GM18861 (cell line): ENCODE measurements at regions not wholly inside any gene's neighbourhood (a gene's known extent, or its start where the extent isn't known, plus 50 kb on each side); places are given as distances from the start of the nearest gene placed in this dataset.

Experiments
- ATAC-seq: cut with Tn5 transposase; IDR thresholded peaks from one replicate; pipeline ENCODE4 v1.9.1; 2021; ENCODE audit not compliant: unreplicated experiment

GRCh38 chr5:168006456-168007130, 284.9 kb upstream of the WWC1 start:
- no peak for ATAC-seq

DNA sequence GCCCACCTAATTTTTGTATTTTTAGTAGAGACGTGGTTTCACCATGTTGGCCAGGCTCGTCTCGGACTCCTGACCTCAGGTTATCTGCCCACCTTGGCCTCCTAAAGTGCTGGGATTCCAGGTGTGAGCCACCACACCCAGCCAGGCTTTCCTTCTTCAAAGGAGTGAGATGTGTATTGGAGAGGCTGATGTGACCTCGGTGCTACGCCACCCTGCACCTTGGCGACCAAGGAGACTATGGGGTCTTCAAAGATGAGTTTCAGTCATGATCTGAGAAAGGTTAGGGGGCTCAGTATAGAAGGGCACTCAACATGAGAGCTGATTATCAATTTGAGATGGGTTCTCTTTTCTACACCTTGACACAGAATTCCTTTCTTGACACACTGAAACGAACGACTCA, 284.2 kb upstream of the WWC1 start:
- ATAC-seq: no peak

DNA sequence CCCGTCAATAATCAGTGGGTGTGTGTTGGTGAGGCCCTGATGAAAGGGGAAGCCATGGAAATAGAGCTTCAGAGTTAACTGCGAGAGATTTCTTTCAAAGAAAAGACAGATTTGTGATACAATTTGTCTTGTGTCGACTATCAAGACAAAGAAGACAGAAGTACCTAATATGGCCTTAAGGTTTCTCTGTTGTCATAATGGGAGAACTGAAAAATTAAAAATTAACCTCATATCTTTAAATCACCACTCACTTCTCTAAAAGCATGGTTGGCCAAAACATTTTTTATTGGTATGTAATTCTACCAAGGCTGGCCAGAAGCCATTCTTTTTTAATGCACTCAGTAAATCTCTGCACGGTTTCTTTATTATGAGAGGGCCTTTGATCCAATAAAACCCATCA, 282.9 kb upstream of the WWC1 start:
- no peak for ATAC-seq

DNA sequence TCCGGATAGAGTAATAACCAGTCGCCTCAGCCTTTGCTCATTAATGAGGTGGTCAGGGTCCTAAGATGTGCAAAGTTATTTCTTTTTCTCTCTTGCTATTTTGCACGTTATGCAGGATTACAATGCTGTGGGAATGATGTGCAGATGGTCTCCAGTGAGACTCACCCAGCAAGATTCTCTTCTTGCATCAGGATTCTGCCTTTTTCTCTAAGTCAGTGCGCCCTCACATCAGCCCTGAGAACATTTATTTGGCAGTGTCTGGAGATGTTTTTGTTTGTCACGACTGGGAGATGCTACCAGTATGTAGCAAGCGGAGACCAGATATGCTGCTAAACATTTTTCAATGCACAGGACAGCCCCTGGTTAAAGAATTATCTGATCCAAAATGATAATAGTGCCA, 280.3 kb upstream of the WWC1 start:
- no peak for ATAC-seq

- no peak for ATAC-seq
Observed at GRCh38 chr5:168012006-168012405, 279.4 kb upstream of the WWC1 start.

GRCh38 chr5:168013546-168013945, 277.9 kb upstream of the WWC1 start:
- no peak for ATAC-seq

GRCh38 chr5:168014433-168015123, 276.9 kb upstream of the WWC1 start:
- ATAC-seq: no peak

DNA sequence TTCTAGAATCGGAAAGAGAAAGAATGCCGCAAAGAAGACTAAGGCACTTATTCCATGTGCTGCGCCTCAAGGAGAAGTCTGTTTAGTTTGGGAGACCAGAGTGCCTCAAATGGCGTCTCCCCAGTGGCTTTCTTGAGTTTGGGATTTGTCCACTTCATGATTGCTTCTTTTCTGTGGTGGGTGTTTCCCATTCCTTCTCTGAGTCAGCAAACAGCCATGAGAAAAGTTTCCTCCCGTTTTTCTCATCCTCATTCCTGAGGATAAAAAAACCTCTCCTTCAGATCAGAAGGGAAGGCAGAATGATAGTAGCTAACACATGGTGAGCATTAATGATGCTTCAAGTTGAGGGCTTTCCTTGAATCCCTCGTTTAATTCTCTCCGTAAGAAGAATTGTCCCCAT, 275.9 kb upstream of the WWC1 start:
- ATAC-seq: no peak

- ATAC-seq: no peak
Observed at GRCh38 chr5:168017313-168017712, 274.1 kb upstream of the WWC1 start.

DNA sequence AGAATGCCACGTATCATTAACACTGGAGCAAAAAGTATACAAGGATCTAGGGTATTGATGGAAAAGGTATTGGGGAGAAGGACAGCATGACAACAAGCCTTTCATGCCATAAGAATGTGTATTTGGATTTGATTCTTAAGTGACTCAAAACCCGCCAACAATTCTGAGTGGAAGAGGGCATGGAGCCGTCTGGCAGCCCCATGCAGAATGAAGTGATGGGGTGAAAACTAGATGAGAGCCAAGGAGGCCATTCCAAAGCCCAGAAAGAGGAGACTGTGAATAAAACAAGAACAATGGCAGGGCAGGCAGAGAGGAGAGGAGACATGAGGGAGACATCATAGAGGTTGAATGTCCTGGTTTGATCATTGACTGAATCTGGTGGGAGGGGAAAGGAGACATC, 272.3 kb upstream of the WWC1 start:
- no peak for ATAC-seq

GRCh38 chr5:168020542-168021294, 270.7 kb upstream of the WWC1 start:
- ATAC-seq: no peak

- ATAC-seq: no peak
Observed at GRCh38 chr5:168022446-168023169, 268.8 kb upstream of the WWC1 start.

GRCh38 chr5:168023191-168023590, 268.3 kb upstream of the WWC1 start:
- no peak for ATAC-seq

DNA sequence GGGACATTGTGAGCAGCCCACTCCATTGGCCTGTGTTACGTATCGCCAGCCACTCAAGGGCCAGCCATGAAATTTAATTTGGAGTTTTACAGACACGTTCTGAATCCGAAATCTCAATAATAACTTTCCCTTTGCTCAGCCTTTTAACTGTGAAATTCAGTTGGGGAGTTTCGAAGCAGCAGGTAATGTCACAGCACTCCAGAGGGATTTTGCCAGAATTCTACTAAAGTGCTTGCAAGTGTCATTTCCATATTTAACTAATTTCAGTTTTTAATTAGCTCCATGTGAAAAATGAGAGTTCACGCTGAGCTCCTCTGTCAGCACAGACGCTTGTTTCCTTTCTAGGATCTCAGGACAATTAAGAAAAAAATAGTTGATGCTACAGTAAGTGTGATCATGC, 267.1 kb upstream of the WWC1 start:
- ATAC-seq: no peak

DNA sequence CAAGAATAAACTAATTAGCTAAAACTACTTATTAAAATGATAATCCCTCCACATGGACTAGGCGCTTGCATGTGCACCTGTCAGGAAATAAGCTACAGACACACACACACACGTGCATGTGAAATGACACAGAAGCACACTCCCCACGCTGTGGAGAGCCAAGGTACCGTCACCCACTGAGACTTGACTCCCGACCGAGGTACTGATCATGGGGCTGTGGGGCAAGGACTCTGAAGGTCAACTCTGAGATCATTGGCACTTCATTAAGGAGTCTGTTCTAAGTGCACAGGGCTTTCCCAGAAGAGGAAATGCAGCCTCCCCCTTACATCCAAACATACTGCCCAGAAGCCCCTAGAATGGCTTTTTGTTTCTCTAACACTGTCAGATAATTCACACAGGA, 264.4 kb upstream of the WWC1 start:
- ATAC-seq: no peak

- ATAC-seq: no peak
Observed at GRCh38 chr5:168030912-168031311, 260.5 kb upstream of the WWC1 start.

- ATAC-seq: no peak
Observed at GRCh38 chr5:168031614-168032013, 259.8 kb upstream of the WWC1 start.

GRCh38 chr5:168039039-168039438, 252.4 kb upstream of the WWC1 start:
- no peak for ATAC-seq

DNA sequence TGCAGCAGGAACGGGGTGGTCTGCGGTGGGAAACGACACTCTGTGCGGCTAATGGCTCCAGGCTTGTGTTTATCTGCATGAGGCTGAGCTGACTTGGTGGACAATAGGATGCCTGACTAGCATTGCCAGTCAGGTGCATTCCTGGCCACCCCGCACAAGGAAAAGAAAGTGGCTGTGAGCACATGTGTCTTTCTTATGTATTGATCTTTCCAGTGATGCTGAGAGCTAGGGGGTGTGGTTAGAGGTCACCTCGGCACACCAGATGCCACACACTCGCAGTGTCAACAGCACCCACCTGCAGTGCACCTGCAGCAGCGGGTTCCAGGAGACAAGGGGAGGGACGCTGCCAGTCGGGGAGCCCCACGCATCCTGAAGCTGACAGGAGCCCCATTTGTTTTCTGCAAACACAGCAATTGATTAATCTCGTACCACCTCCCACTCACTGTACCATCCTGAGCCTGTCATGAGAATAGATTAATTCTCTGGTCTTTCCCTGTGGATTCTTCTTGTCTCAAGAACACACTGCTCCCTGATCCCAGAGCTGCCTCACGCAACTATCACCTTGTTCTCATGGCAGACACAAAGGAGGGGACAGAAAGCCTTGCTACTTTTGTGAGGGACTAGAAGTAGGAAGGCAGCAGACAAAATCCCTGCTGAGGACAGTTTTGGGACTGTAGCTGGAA, 251.7 kb upstream of the WWC1 start:
- ATAC-seq: no peak

DNA sequence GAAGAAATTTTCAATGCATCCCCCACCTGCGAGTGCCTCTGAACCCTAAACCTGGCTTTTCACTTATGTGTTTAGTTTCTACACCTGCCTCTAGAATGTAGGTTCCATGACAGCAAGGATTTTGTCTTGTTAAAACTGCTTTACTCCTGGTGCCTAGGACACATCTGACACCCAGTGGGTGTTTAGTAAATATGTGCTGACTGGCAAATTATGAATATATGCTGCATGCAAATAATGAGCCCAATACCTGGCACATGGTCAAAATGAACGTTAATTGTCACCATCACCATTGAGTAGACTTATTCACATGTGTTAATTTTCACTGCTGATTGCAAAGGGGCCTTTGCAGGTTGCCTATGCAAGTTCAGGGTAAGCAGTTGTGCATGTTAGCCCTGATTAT, 249.9 kb upstream of the WWC1 start:
- ATAC-seq: no peak
